Fibroblast of lung (primary cell): ENCODE measurements at regions not wholly inside any gene's neighbourhood (a gene's known extent, or its start where the extent isn't known, plus 50 kb on each side); places are given as distances from the start of the nearest gene placed in this dataset.

ENCODE experiments used
- EZH2 ChIP-seq: IDR thresholded peaks from 2 replicates; pipeline ENCODE4 v1.5.1; 2012; ENCODE audit warnings: low read length, control low read depth, mild to moderate bottlenecking; ENCODE audit errors: missing control alignments
- TF ChIP-seq, protein P1 (sequence below), 2 donors: IDR thresholded peaks in 1 of 2; conservative IDR thresholded peaks in 1 of 2; 1 replicate in 1 of 2; 2 replicates in 1 of 2; pipeline ENCODE4 v1.5.1; 2011 to 2012; ENCODE audit warnings: low read length in 2 of 2, control low read depth in 1 of 2, inconsistent platforms in 1 of 2, low read depth in 1 of 2, mild to moderate bottlenecking in 1 of 2

- TF ChIP-seq, protein P1, sequence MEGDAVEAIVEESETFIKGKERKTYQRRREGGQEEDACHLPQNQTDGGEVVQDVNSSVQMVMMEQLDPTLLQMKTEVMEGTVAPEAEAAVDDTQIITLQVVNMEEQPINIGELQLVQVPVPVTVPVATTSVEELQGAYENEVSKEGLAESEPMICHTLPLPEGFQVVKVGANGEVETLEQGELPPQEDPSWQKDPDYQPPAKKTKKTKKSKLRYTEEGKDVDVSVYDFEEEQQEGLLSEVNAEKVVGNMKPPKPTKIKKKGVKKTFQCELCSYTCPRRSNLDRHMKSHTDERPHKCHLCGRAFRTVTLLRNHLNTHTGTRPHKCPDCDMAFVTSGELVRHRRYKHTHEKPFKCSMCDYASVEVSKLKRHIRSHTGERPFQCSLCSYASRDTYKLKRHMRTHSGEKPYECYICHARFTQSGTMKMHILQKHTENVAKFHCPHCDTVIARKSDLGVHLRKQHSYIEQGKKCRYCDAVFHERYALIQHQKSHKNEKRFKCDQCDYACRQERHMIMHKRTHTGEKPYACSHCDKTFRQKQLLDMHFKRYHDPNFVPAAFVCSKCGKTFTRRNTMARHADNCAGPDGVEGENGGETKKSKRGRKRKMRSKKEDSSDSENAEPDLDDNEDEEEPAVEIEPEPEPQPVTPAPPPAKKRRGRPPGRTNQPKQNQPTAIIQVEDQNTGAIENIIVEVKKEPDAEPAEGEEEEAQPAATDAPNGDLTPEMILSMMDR (conservative IDR thresholded peaks at IDR 0.05 in 1 of 2, IDR thresholded peaks at IDR 0.05 in 1 of 2; ENCODE audit: low read depth in 1 of 2, low read length in 2 of 2), result no peak
- TF ChIP-seq EZH2, result no peak
Observed at GRCh38 chr7:115734641-115735040, 295.9 kb downstream of the TFEC start.
